ENCODE measurements at regions not wholly inside any gene's neighbourhood (a gene's known extent, or its start where the extent isn't known, plus 50 kb on each side); places are given as distances from the start of the nearest gene placed in this dataset.

DNA sequence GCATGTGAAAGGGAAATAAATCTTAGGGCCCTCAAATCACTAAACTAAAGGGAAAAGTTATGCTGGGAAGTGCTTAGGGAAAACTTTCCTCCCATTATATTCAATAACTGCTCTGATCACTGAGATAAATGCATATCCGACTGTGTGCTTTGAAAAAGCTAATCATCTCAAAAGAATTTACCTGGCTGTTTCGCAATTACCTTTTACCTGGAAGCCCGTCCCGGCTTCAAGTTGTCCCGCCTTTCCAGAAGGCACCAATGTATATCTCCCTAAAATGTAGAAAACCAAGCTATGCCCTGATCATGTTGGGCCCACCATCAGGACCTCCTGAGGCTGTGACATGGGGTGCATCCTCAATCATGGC lies 394.6 kb upstream of the HSFY2 start (continued):
- TF ChIP-seq SIN3A (IDR thresholded peaks at IDR 0.05; ENCODE audit: low read depth) (no peak), ZFX (IDR thresholded peaks at IDR 0.05) (no peak), FOSL1 (IDR thresholded peaks at IDR 0.05; ENCODE audit: low read depth) (no peak), EZH2 (IDR thresholded peaks at IDR 0.05) (no peak), YY1 (IDR thresholded peaks at IDR 0.05; ENCODE audit: extremely low read depth, insufficient replicate concordance, low read depth, low read length) (no peak), RAD21 (IDR thresholded peaks at IDR 0.05; ENCODE audit: low read depth) (no peak), ZNF274 (IDR thresholded peaks at IDR 0.05; ENCODE audit: low read depth, low read length) (no peak)

DNA sequence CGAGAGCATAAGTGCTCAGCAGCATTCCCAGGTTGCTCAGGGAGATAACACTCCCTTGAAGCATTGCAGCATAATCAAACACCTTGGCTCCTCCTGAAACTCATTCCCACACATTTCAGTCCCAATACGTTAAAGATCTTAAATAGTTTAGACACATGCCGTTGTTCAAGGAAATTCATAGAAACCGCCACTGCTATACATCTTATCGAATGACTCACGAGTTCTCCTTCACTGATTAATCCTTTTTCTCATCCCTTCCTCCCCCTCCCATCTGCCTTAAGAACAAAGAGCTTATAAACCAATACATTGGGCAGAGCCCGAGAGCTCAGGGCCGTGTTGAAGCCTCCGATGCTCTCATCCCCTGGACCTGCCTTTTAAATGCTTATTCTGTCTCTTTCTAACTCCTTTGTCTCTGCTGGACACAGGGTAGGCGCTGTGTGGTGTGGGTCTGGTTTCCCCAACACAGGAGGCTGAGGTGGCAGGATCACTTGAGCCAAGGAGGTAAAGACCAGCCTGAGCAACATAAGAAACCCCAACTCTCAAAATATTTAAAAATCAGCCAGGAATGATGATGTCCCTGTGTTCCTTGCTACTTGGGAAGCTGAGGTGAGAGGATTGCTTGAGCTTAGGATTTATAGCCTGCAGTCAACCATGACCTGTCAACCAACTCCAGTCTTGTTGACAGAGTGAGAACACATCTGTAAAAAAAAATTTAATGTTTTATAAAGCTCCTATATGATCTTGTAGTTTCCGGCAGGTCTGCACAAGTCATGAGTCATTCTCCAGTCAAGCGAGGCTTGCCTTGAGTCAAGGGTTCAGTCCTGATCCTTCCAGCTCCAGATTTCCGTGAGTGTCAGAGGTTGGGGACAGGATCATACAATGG lies 394.0 kb upstream of the HSFY2 start:
- ATAC-seq (no peak), DNase-seq (ENCODE audit: low read depth, low spot score) (no peak)
- no TSS peak for BruUV-seq (replicated peaks)
- Histone ChIP-seq H3K9me2 (ENCODE audit: insufficient read depth) (no peaks in the 10 kb centered on the region), H3K4me3 (replicated peaks in 1 of 2; ENCODE audit: low read depth in 1 of 2, low read length in 2 of 2) (no peak overlapping the region), H3K36me3 (ENCODE audit: control insufficient read depth in 1 of 2, insufficient read depth in 2 of 2, low read length in 2 of 2) (no peaks in the 10 kb centered on the region), H3K9me3 (ENCODE audit: control insufficient read depth in 1 of 2, insufficient read depth in 1 of 2, low read depth in 1 of 2, low read length in 2 of 2) (no peaks in the 10 kb centered on the region), H3K4me2 (ENCODE audit: low read length) (no peak overlapping the region), H4K20me1 (ENCODE audit: insufficient read depth) (no peaks in the 10 kb centered on the region), H3K4me1 (ENCODE audit: control insufficient read depth in 1 of 2, insufficient read depth in 2 of 2, low read length in 2 of 2) (no peaks in the 10 kb centered on the region), H3K79me2 (ENCODE audit: insufficient read depth, low read length) (no peaks in the 10 kb centered on the region), H2AFZ (ENCODE audit: low read depth, low read length, poor library complexity, severe bottlenecking) (no peak overlapping the region), H3K27me3 (ENCODE audit: insufficient read depth, low read length) (no peaks in the 10 kb centered on the region), H3K9ac (ENCODE audit: low read length) (no peak overlapping the region), H3K27ac (ENCODE audit: low read depth, low read length) (no peak overlapping the region)
- intact Hi-C loops (cut with micrococcal nuclease), result no loop called here
- ChIA-PET POLR2A (no interaction called here), CTCF (no interaction called here), RAD21 (ENCODE audit: low non-redundant PET in 1 of 2, low total read pairs in 2 of 2, uncharacterized antibody in 2 of 2, unreplicated experiment in 2 of 2) (no interaction called here)
- TF ChIP-seq EZH2phosphoT487 (IDR thresholded peaks at IDR 0.05; ENCODE audit: borderline replicate concordance) (no peak), EGR1 (IDR thresholded peaks at IDR 0.05; ENCODE audit: low read depth) (no peak), ELF1 (IDR thresholded peaks at IDR 0.05; ENCODE audit: borderline replicate concordance, low read depth) (no peak), JUND (IDR thresholded peaks at IDR 0.05) (no peak), SRF (IDR thresholded peaks at IDR 0.05; ENCODE audit: low read depth) (no peak), RAD21 (IDR thresholded peaks at IDR 0.05; ENCODE audit: low read depth) (no peak), EZH2 (IDR thresholded peaks at IDR 0.05) (no peak), ZFX (IDR thresholded peaks at IDR 0.05) (no peak), SIN3A (IDR thresholded peaks at IDR 0.05; ENCODE audit: low read depth) (no peak), TCF7L2 (IDR thresholded peaks at IDR 0.05; ENCODE audit: borderline replicate concordance, extremely low read depth, insufficient read depth, insufficient read length) (no peak), CBX3 (IDR thresholded peaks at IDR 0.05; ENCODE audit: low read depth) (no peak), POLR2A (IDR thresholded peaks at IDR 0.05; ENCODE audit: borderline replicate concordance, extremely low read depth, insufficient read depth, insufficient read length) (no peak), ZNF274 (IDR thresholded peaks at IDR 0.05; ENCODE audit: low read depth, low read length) (no peak), POLR2AphosphoS5 (IDR thresholded peaks at IDR 0.05; ENCODE audit: low read depth, low read length) (no peak), SP1 (IDR thresholded peaks at IDR 0.05; ENCODE audit: low read depth) (no peak)
- TF ChIP-seq, protein P1, sequence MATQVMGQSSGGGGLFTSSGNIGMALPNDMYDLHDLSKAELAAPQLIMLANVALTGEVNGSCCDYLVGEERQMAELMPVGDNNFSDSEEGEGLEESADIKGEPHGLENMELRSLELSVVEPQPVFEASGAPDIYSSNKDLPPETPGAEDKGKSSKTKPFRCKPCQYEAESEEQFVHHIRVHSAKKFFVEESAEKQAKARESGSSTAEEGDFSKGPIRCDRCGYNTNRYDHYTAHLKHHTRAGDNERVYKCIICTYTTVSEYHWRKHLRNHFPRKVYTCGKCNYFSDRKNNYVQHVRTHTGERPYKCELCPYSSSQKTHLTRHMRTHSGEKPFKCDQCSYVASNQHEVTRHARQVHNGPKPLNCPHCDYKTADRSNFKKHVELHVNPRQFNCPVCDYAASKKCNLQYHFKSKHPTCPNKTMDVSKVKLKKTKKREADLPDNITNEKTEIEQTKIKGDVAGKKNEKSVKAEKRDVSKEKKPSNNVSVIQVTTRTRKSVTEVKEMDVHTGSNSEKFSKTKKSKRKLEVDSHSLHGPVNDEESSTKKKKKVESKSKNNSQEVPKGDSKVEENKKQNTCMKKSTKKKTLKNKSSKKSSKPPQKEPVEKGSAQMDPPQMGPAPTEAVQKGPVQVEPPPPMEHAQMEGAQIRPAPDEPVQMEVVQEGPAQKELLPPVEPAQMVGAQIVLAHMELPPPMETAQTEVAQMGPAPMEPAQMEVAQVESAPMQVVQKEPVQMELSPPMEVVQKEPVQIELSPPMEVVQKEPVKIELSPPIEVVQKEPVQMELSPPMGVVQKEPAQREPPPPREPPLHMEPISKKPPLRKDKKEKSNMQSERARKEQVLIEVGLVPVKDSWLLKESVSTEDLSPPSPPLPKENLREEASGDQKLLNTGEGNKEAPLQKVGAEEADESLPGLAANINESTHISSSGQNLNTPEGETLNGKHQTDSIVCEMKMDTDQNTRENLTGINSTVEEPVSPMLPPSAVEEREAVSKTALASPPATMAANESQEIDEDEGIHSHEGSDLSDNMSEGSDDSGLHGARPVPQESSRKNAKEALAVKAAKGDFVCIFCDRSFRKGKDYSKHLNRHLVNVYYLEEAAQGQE (IDR thresholded peaks at IDR 0.05; ENCODE audit: low read depth), result no peak
- TF ChIP-seq, protein P2, sequence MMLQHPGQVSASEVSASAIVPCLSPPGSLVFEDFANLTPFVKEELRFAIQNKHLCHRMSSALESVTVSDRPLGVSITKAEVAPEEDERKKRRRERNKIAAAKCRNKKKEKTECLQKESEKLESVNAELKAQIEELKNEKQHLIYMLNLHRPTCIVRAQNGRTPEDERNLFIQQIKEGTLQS (IDR thresholded peaks at IDR 0.05), result no peak
- TF ChIP-seq, protein P3, sequence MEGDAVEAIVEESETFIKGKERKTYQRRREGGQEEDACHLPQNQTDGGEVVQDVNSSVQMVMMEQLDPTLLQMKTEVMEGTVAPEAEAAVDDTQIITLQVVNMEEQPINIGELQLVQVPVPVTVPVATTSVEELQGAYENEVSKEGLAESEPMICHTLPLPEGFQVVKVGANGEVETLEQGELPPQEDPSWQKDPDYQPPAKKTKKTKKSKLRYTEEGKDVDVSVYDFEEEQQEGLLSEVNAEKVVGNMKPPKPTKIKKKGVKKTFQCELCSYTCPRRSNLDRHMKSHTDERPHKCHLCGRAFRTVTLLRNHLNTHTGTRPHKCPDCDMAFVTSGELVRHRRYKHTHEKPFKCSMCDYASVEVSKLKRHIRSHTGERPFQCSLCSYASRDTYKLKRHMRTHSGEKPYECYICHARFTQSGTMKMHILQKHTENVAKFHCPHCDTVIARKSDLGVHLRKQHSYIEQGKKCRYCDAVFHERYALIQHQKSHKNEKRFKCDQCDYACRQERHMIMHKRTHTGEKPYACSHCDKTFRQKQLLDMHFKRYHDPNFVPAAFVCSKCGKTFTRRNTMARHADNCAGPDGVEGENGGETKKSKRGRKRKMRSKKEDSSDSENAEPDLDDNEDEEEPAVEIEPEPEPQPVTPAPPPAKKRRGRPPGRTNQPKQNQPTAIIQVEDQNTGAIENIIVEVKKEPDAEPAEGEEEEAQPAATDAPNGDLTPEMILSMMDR (IDR thresholded peaks at IDR 0.05 in 2 of 3, conservative IDR thresholded peaks at IDR 0.05 in 1 of 3; ENCODE audit: borderline replicate concordance in 1 of 3, insufficient read depth in 1 of 3, low read depth in 2 of 3, low read length in 2 of 3), result no peak
- TF ChIP-seq, protein P4, sequence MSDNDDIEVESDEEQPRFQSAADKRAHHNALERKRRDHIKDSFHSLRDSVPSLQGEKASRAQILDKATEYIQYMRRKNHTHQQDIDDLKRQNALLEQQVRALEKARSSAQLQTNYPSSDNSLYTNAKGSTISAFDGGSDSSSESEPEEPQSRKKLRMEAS (IDR thresholded peaks at IDR 0.05), result no peak
